SW 1271 (cell line): ENCODE measurements at regions not wholly inside any gene's neighbourhood (a gene's known extent, or its start where the extent isn't known, plus 50 kb on each side); places are given as distances from the start of the nearest gene placed in this dataset.
"Not testable (repeated sequence)": the region's sequence is repeated elsewhere in the genome, so short reads cannot be mapped to it uniquely, and the experiment has no call there.

Experiments used
- DNase-seq, 2 experiments: peaks; one replicate each; lab custom pipeline; 2025; lab: John Stamatoyannopoulos, UW

DNA sequence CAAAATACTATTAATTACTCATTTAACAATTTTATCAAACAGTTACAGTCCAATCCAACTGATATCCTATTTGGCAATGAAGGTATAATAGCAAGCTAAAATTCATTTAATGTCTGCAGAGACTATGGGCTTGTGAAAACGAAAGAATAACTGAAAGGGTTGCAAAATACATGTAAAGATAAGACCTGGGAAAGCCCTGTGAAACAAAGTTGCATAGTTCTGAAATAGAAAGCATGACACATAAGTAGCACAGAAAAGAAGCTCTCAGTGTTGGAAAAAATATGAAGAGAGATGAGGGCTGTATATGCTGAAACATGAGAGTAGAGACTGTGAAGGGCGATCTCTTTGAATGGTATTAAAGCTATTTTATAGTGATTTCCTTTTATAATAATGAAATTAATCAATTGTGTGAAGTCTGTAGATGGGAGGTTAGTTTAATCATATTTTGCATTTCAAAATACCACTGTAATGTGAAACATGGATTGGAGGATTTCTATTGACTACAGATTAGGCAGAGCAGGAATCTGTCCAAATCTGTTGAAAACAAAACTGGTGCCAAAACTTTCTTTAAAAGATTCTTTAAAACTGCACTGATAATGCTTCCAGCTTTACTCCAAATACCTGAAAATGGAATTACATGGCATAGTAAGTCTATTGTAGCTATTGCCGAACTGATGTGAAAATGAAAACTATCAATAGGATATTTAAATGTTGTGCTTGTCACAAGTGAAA lies 1518.9 kb upstream of the B3GALT2 start:
- DNase-seq: no peak

DNA sequence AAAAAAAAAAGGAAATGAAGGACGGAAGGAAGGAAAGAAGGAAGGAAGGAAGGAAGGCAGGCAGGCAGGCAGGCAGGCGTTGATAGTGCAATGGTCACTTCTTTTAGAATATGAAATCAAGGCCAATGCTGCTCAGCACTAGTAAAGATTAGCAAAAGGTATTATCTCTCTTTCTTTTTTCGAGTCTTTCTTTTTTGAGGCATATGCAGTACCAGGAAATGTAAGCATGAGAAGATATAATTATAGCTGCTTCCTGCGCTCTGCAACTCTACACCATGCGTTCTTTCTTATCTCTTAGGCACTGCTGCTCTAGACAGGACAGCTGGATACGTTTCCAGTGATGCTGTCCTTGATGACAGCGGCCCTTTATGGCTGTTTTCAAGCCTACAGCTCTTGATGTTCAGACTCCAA lies 1512.5 kb upstream of the B3GALT2 start:
- DNase-seq: no peak

DNA sequence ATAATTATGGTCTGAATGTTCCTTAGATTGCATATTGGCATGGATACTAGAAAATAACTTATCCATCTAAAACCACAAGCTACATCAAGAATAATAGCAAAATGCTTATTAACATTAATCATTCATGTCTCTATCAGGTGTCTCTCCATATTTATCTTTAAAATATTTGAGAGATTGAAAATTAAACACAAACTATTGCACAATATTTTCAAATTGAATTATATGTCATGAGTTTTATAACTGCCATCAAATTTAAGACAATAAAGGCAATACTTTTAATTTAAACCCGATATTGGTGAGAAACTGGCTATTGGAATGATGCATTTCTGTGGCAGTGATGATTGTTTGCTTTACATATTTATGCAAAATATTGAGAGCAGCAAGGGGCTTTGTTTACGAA lies 1506.8 kb upstream of the B3GALT2 start:
- no peak for DNase-seq

DNA sequence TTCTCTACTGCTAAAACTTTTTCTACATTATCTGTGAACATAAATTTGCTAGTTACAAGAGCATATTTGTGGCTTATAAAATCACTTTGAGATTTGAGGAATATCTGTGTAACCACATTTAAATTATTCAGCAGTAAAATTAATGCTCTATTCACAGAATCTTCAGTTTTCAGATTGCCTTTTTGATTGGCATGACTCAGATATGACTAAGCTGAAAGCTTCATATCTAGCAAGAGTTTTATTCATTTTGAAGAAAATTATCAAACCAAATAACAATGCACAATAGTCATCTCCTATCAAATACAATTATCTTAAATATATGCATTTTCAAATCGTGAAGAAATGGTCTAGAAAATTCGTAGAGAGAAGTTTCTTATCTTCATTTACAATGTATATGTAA lies 1498.2 kb upstream of the B3GALT2 start:
- DNase-seq: no peak

DNA sequence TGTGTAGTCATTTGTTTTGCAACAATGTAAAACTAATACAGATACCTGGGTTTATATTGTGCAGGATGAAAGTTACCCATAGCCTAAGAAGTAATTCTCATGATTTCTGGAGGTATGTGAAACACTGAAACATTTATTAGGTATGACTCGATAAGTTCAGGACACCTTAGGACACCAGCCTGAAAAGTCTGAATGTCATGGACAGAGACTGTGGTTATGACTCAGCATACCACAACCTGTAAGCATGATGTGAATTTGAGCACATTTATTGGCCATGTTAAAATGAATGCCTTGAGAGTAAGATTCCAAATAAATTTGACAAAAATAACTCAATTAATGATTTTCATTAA lies 1471.7 kb upstream of the B3GALT2 start:
- DNase-seq: no peak

DNA sequence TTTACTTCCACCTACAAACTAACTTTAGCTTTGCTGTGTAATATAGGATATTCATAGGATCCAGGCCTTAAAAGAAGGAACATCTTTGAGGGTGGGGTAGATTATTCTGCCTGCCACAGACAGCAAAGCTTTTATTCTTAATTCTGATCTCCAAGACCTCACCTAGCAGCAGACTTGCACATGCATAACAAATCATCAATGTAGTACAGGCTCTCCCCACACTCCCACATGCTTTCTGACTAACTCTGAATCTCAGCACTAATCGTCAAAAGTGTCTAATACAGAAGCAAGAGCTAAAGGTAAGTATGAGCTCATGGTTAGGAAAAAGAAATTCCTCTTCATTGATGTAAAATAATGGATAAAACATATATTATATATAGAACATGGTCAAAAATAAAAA lies 1468.5 kb upstream of the B3GALT2 start:
- DNase-seq: no peak

DNA sequence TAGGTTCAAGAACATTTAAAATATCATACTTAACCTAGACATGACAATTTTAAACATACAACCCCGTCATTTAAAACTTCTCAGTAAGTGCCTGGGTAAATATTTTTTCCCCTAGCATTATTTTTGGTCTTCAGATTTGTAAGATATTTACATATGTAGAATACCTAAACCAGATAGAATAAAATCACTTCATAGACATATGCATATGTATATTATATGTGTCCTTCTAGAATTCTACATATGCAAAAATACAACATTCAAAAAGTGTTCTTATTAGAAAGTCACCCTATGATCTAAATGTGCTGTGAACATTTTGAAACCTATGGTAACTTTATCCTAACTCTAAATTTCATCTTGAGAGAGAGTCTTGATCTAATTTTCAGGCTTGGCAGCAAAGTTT lies 1467.0 kb upstream of the B3GALT2 start:
- DNase-seq: no peak

DNA sequence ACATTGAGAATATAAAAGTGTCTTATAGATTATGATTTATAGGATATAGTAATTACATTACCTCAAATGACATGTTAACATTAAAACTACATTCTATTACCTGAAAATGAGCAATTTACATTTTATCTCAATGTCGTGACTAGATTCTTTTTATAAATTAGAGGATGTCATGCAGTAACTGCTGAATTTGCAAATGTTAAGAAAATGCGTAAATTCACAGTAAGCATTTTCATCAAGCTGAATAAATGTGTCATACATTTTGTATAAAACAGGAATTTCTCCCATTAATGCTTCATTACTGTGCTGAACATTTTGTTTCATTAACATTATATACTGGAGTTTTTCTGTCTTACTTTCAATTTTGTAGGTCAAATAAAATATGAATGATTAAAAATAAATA lies 1460.7 kb upstream of the B3GALT2 start:
- no peak for DNase-seq

DNA sequence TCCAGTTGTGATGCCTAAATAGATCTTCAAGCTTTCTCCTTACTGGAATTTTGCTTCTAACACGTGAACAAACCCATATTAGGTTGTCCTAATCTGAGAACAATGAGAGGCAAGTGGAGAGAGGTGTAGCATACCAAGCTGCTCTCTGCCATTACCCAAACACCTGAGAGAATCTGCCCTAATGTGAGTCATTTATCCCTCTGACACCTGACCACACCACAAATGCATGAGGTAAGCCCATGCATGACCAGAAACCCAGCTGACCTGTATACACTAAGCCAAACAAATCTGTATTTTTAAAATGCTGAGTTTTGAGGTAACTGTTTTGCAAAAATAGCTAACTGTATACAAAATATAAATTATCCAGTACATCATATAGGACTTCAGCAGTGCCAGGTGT lies 1458.1 kb upstream of the B3GALT2 start:
- DNase-seq: no peak

DNA sequence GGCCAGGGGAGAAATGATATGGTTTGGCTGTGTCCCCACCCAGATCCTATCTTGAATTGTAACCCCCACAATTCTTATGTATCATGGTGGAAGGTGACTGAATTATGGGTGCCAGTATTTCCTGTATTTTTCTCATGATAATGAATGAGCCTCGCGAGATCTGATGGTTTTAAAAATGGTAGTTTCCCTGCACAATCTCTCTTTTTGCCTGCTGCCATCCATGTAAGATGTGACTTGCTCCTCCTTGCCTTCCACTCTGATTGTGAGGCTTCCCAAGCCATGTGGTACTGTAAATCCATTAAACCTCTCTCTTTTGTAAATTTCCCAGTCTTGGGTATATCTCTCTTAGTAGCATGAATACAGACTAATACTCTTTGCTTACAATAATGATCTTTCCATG lies 1453.9 kb upstream of the B3GALT2 start:
- DNase-seq: no peak

DNA sequence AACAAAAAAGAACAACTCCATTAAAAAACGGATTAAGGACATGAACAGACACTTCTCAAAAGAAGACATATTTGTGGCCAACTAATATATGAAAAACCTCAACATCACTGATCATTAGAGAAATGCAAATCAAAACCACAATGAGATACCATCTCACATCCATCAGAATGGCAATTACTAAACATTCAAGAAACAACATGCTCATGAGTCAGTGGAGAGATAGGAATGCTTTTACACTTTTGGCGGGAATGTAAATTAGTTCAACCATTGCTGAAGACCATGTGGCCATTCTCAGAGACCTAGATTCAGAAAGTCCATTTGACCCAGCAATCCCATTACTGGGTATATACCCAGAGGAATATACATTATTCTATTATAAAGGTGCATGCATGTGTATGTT lies 1442.6 kb upstream of the B3GALT2 start:
- no peak for DNase-seq

DNA sequence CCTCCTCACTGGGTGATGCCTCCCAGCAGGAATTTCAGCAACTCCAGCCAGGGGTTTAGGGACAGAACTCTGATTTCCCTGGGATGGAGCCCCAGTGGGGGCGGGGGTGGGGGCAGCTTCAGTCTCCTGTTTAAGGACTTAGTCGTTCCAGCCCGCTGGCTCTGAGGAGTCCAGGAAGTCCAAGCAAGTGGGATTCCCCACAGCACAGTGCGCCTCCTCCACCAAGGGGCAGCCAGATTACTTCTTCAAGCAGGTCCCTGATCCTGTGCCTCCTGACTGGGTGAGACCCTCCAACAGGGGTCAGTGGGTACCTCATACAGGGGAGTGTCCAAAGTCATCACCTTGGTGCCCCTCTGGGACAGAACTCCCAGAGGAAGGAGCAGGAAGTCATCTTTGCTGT lies 1438.4 kb upstream of the B3GALT2 start:
- DNase-seq: no peak

DNA sequence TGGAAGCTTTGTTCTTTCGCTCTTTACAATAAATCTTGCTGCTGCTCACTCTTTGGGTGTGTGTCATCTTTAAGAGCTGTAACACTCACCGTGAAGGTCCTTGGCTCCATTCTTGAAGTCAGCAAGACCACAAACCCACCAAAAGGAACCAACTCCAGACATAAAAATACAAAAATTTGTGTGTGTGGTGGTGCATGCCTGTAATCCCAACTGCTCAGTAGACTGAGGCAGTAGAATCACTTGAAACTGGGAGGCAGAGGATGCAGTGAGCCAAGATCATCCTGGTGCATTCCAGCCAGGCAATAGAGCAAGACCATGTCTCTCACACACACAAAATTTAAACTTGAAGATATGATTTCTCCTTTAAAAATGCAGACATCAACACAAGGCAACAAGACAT lies 1431.7 kb upstream of the B3GALT2 start:
- no peak for DNase-seq

DNA sequence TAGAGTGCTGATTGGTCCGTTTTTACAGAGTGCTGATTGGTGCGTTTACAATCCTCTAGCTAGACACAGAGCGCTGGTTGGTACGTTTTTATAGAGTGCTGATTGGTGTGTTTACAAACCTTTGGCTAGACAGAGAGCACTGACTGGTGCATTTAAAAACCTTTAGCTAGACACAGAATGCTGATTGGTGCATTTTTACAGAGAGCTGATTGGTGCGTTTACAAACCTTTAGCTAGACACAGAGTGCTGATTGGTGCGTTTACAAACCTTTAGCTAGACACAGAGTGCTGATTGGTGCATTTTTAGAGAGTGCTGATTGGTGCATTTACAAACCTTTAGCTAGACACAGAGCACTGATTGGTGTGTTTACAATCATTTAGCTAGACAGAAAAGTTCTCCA lies 1430.9 kb upstream of the B3GALT2 start:
- not testable (repeated sequence) for DNase-seq

DNA sequence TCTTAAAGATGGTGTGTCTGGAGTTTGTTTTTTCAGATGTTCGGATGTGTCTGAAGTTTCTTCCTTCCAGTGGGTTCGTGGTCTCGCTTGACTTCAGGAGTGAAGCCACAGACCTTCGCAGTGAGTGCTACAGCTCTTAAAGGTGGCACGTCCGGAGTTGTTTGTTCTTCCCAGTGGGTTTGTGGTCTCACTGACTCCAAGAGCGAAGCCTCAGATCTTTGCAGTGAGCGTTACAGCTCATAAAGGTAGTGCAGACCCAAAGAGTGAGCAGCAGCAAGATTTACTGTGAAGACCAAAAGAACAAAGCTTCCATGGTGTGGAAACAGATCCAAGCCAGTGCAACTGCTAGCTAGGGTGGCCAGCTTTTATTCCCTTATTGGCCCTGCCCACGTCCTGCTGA lies 1430.4 kb upstream of the B3GALT2 start:
- DNase-seq: no peak

DNA sequence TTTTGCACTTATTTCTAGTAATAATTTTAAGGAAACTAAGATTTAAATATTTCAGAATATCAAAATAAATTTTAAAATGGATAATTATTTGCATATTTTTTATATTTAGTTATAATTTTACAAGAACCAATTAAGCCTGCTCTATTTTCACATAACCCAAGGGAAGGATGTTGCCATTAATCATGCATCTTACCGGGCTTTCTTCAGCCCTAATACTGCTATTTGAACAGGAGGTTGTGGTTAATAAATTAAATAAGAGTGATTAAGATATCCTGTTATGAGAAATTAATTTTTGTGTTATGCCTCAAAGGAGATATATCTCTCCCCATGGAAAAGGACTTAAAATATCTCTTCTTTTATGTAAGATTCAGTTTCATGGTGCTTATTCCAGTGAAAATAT lies 1415.8 kb upstream of the B3GALT2 start:
- no peak for DNase-seq

DNA sequence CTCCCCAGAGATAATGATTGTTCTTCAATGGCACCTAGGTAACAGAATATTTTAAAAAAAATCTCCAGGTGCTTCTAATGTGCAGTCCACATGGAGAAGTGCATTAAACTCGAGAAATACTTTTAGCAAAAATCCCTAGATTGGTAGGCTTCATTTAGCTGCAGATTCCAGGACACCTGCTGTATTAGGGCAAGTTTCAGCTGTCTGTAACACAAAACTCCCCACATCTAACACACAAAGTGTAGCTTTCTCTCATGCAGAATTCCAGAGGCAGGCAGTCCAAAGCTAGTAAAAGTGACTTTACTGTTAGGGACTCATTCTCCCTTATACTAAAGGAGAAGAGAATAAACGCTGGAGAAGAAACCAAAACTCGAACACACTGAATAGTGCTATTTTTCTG lies 1414.3 kb upstream of the B3GALT2 start:
- DNase-seq: no peak

DNA sequence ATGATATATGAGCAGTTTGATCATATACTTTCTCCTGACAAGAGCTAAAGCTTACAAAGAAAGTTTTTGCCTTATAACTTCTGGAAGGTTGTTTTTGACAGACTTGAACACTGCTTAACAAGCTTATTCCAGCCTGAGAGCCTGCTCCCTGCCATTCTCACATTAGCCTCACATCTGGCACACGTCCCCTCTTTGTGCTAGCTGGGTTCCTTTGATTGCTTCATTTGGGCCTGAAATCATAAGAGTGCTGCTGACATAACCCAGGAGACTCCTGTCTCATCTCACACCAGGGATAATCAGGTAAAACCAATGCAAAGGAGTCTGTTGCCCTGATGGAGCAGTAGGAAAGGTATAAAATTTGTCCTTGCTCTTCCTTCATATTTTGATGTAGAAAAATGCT lies 1411.7 kb upstream of the B3GALT2 start:
- DNase-seq: no peak

DNA sequence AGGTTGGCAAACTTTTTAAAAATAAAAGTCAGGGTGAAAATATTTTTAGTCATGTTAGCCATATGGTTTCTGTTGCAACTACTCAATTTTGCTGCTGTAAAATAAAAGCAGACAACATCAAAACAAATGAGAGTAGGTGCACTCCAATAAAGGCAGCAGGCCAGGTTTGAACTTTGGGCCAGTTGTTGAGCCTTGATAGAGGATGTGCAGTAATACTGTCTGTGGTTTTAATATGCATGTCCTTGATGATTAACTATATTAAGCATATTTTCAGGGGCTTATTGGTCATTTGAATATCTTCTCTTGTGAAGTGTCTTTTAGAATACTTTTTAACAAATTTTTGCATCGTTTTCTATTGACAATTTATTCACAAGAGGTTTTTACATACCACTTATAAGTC lies 1399.9 kb upstream of the B3GALT2 start:
- DNase-seq: no peak

DNA sequence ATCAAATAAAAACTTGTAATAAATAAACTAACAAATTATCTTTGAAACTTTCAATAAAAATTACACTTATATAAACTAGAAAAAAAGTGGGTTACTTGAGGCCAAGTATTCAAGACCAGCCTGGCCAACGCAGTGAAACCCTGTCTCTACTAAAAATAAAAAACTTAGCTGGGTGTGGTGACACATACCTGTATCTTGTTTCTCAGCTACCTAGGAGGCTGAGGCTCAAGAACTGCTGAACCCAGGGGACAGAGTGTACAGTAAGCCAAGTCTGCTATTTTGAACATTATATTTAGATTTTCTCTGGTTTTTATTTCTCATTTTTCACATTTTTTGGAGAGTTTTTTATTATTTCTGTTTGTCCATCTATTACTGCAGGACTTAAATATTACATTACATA lies 1397.6 kb upstream of the B3GALT2 start:
- DNase-seq: no peak

DNA sequence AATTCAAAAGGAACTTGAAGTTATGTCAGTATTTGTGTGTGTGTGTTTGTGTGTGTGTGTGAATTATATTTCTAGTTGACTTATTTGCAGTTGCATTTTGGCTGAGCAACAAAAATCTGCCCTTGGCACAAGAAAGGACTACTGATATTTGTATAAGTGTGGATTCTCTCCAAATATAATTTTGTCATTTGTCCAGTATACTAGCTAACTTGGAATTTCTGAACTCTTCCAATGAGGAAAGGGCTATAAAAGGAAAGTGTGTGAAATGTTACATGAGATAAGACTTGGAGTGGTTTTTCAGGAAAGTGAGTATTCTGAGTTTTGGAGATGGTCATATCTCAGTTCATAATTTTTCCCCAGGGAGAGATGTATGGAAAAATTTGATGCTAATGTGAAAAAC lies 1384.1 kb upstream of the B3GALT2 start:
- DNase-seq: no peak

DNA sequence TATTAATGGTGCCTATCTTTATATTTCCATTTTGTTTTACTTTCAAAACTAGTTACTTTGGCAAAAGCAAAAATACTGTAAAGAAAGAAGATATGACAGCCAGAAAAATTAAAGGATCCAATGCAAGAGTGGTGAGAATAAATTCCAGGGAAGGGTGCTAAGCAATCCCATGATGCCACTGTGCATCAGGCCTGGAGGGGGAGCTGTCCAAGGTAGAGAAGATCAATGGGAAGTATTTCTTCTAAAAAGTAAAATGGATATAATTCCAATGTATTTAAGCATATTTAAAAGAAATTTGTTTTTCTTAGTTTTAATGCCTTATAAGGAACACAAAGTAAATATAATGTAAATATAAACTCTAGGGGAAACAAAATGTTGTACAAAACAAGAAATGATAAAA lies 1382.2 kb upstream of the B3GALT2 start:
- DNase-seq: no peak

DNA sequence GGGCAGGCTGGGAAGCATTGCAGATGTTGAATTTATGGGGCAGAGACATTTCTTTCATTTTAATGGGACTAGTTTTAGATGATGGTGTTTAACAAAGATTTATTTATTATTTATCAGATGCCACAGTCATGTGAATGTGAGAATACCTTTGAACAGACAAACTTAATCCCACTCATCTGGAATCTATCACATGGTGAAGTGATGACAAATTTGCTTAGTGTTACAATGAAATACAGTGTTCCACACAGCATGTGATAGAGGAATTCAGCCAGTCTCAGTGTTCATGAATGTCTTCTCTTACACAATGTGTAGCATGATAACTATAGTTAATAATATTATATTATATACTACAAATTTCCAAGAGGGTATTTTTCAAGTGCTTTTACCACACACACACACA lies 1361.7 kb upstream of the B3GALT2 start:
- DNase-seq: no peak

DNA sequence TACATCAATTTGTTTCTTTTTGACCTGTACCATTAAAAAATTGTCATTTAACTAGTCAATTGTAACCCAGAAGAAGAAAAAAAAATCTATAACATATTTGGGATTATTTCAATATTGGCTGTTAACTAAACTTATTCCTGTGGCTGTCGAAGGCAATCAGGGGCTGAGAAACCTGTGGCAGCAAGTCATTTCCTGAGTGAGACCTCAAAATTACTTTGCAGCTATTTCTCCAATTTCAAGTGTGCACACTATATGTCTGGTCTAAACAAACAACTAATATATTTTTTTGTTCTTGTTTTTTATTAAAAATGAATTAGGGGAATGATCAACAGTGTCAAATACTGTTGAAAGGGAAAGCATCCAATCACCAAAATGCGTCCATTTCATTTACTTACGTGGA lies 1357.6 kb upstream of the B3GALT2 start:
- no peak for DNase-seq

DNA sequence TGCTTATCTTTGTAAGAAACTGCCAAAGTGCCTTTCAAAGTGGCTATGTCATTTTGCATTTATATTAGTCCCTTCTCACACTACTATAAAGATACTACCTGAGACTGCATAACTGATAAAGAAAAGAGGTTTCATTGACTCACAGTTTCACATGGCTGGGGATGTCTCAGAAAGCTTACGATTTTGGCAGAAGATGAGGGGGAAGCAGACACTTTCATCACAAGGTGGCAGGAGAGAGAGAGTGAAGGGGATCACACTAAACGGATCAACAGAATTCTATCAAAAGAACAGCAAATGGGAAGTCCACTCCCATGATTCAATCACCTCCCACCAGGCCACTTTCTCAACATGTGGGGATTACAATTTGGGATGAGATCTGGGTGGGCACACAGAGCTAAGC lies 1352.0 kb upstream of the B3GALT2 start:
- no peak for DNase-seq
